ENCODE measurements at regions not wholly inside any gene's neighbourhood (a gene's known extent, or its start where the extent isn't known, plus 50 kb on each side); places are given as distances from the start of the nearest gene placed in this dataset.

- no peak overlapping the region for H3K27ac ChIP-seq
- POLR2A ChIA-PET (ENCODE audit: low non-redundant PET) = no interaction called here
- CTCF ChIA-PET = no interaction called here
- no peak for DNase-seq (ENCODE audit: low spot score)
- TF ChIP-seq CTCF (conservative IDR thresholded peaks at IDR 0.05; ENCODE audit: low read depth) = no peak
Measured at GRCh38 chr1:110816945-110817344, 56.0 kb upstream of the CD53 start.

DNA sequence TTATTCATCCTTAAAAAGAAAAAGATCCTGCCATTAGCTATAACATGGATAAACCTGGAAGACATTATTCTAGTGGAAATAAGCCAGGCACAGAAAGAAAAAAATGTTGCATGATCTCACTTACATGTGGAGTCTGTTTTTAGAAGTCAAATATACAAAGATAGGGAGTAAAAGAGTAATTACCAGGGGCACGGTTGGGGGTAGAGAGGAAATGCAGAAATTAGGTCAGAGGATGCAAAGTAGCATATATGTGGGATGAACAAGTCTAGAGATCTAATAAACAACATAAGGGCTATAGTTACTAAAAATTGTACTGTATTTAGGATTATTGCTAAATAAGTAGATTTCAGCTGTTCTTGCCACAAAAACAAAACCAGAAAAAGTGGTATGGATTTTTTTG lies 61.4 kb upstream of the CD53 start:
- no peak overlapping the region for H3K27ac ChIP-seq
- ChIA-PET CTCF (interaction anchor here (1.0 kb wide), 1 partner anchor 19 kb away, joined by 3 read pairs; no protein-coding TSS in a partner anchor), POLR2A (ENCODE audit: low non-redundant PET) (no interaction called here)
- TF ChIP-seq CTCF (conservative IDR thresholded peaks at IDR 0.05; ENCODE audit: low read depth) = no peak
- no peak for DNase-seq (ENCODE audit: low spot score)

DNA sequence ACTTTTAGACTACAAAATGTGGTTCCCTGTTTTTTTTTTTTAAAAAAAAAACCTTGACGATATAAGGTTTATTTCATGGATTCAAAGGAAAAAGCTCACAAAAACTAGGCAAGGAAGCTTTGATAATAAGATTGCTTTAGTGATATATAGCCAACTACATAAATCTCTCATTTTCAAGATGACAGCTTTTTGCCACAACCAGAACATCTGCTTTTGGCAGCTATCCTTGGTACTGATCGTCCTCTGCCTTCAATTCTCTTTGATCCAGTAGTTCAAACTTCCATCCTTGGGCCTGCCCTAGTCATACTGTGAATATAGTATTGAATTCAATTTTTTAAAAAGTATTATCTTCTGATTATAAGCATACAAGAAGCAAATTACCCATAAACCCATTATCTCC lies 72.9 kb upstream of the CD53 start:
- H3K27ac ChIP-seq = no peak overlapping the region
- POLR2A ChIA-PET (ENCODE audit: low non-redundant PET) = interaction anchor here (0.7 kb wide), 1 partner anchor 23 kb away, joined by 3 read pairs; no protein-coding TSS in a partner anchor
- CTCF ChIA-PET = interaction anchor here (0.6 kb wide), 1 partner anchor 57 kb away, joined by 4 read pairs; no protein-coding TSS in a partner anchor
- no peak for DNase-seq (ENCODE audit: low spot score)
- TF ChIP-seq CTCF (conservative IDR thresholded peaks at IDR 0.05; ENCODE audit: low read depth) = no peak

GRCh38 chr1:110798691-110799256 lies 74.2 kb upstream of the CD53 start:
- CTCF ChIA-PET = interaction anchor here (0.7 kb wide), 1 partner anchor 15 kb away, joined by 4 read pairs; no protein-coding TSS in a partner anchor
- no peak overlapping the region for H3K27ac ChIP-seq
- POLR2A ChIA-PET (ENCODE audit: low non-redundant PET) = no interaction called here
- DNase-seq (ENCODE audit: low spot score) = no peak
- TF ChIP-seq CTCF (conservative IDR thresholded peaks at IDR 0.05; ENCODE audit: low read depth) = no peak

- H3K27ac ChIP-seq = no peak overlapping the region
- TF ChIP-seq CTCF (conservative IDR thresholded peaks at IDR 0.05; ENCODE audit: low read depth) = no peak
- ChIA-PET CTCF (interaction anchor here (0.7 kb wide), 1 partner anchor 615 kb away, joined by 6 read pairs; no protein-coding TSS in a partner anchor), POLR2A (ENCODE audit: low non-redundant PET) (no interaction called here)
- no peak for DNase-seq (ENCODE audit: low spot score)
Measured at GRCh38 chr1:110788673-110789072, 84.3 kb upstream of the CD53 start.

- ChIA-PET POLR2A (ENCODE audit: low non-redundant PET) (interaction anchor here (0.6 kb wide), 1 partner anchor 177 kb away, joined by 3 read pairs; the partner anchor contains the start of gene LRIF1), CTCF (no interaction called here)
- no peak for TF ChIP-seq CTCF (conservative IDR thresholded peaks at IDR 0.05; ENCODE audit: low read depth)
- H3K27ac ChIP-seq = no peak overlapping the region
- no peak for DNase-seq (ENCODE audit: low spot score)
Measured at GRCh38 chr1:110787328-110788071, 85.4 kb upstream of the CD53 start.
